ENCODE measurements at regions not wholly inside any gene's neighbourhood (a gene's known extent, or its start where the extent isn't known, plus 50 kb on each side); places are given as distances from the start of the nearest gene placed in this dataset.

DNA sequence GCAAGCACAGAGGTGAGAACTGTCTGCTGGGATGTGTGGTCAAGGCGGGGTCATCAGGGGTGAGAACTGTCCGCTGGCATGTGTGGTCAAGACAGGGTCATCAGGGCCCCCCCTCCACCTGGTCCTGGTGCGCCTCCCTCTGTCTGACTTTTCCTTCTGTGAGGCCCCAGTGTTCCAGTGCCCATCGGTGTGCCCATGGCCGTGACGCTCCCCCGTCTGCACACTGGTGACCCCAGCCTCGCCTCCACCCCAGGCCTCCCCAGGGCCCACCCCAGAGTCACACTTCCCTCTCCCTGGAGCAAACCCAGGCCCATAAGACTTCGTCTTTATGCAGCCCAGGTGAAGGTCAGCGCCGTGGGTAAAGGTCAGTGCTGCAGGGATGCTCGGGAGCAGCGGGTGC is 70.1 kb upstream of the TCERG1L start:
- TF ChIP-seq, protein P1, sequence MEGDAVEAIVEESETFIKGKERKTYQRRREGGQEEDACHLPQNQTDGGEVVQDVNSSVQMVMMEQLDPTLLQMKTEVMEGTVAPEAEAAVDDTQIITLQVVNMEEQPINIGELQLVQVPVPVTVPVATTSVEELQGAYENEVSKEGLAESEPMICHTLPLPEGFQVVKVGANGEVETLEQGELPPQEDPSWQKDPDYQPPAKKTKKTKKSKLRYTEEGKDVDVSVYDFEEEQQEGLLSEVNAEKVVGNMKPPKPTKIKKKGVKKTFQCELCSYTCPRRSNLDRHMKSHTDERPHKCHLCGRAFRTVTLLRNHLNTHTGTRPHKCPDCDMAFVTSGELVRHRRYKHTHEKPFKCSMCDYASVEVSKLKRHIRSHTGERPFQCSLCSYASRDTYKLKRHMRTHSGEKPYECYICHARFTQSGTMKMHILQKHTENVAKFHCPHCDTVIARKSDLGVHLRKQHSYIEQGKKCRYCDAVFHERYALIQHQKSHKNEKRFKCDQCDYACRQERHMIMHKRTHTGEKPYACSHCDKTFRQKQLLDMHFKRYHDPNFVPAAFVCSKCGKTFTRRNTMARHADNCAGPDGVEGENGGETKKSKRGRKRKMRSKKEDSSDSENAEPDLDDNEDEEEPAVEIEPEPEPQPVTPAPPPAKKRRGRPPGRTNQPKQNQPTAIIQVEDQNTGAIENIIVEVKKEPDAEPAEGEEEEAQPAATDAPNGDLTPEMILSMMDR (IDR thresholded peaks at IDR 0.05), result no peak
- TF ChIP-seq POLR2AphosphoS2 (conservative IDR thresholded peaks at IDR 0.05; ENCODE audit: low read length), result no peak
- TF ChIP-seq, protein P2, sequence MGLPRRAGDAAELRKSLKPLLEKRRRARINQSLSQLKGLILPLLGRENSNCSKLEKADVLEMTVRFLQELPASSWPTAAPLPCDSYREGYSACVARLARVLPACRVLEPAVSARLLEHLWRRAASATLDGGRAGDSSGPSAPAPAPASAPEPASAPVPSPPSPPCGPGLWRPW (IDR thresholded peaks at IDR 0.05), result no peak
